ENCODE measurements at regions not wholly inside any gene's neighbourhood (a gene's known extent, or its start where the extent isn't known, plus 50 kb on each side); places are given as distances from the start of the nearest gene placed in this dataset.

DNA sequence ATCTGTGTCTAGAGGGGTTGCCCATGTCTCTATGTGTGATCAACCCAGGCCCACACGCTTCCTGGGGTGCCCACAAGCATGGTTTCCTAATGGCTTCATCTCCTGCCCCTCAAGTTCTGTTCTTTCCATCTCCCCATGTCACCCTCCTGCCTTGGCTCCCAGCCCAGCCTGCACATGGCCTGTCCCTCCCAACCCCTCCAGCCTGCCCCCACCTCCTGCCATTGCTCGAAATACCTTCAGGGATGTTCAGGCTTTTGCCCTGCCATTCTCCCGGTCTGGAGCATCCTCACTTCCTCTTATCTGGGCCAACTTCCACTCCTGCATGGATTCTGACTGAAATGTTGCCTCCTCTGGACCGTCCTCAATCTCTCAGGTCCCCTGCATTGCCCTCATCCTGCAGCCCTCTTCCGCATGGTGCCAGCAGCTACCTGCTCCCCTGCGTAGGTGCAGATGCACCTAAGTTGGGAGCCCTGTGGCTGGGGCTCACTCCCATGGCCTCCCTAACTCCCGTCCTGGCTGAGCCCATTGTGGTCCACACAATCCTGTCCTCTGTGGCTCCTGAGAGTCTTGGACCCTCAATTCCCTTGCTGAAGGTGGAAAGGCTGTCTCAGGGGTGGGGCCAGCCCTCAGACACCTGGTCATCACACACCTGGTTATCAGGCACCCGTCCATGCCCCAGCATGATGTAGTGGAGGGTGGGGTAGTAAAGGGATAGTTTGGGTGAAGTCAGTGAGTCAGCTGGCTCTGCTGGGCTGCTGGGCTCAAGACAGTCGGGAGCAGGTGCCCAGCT lies 152.1 kb downstream of the URI1 start:
- no peak overlapping the region for H3K9ac ChIP-seq (ENCODE audit: low read depth, low read length)
- no peak overlapping the region for H3K27ac ChIP-seq (ENCODE audit: low read length)
- H3K4me3 ChIP-seq (ENCODE audit: low read length): no peak overlapping the region
- no peaks in the 10 kb centered on the region for H3K27me3 ChIP-seq (ENCODE audit: insufficient read depth, low read length)
- H3K36me3 ChIP-seq (ENCODE audit: insufficient read depth, low read depth, low read length): no peaks in the 10 kb centered on the region
- H3K4me1 ChIP-seq (ENCODE audit: insufficient read depth, low read length): no peaks in the 10 kb centered on the region
- no peaks in the 10 kb centered on the region for H3K9me3 ChIP-seq (ENCODE audit: insufficient read depth, low read depth, low read length)

DNA sequence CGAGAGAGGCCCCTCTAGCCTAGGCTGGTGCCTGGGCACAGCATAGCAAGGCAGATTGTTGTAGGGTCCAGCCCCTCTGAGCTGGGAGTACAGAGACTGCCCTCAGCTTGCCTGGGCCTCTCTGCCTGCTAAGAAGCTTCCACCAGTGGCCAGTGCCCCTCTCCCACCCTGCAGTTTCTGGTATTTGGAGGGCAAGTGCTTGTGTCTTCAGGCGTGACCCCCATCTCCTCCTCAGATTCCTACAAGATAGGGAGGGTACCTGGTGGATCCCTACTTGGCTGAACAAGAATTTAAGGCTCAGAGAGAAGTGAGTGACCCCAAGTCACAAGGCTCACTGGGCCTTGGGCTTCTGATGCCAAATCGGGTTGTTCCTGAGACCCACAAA lies 152.7 kb downstream of the URI1 start:
- no peaks in the 10 kb centered on the region for H3K4me1 ChIP-seq (ENCODE audit: insufficient read depth, low read length)
- H3K9ac ChIP-seq (ENCODE audit: low read depth, low read length): no peak overlapping the region
- H3K4me3 ChIP-seq (ENCODE audit: low read length): no peak overlapping the region
- no peaks in the 10 kb centered on the region for H3K9me3 ChIP-seq (ENCODE audit: insufficient read depth, low read depth, low read length)
- H3K27ac ChIP-seq (ENCODE audit: low read length): no peak overlapping the region
- no peaks in the 10 kb centered on the region for H3K27me3 ChIP-seq (ENCODE audit: insufficient read depth, low read length)
- no peaks in the 10 kb centered on the region for H3K36me3 ChIP-seq (ENCODE audit: insufficient read depth, low read depth, low read length)

DNA sequence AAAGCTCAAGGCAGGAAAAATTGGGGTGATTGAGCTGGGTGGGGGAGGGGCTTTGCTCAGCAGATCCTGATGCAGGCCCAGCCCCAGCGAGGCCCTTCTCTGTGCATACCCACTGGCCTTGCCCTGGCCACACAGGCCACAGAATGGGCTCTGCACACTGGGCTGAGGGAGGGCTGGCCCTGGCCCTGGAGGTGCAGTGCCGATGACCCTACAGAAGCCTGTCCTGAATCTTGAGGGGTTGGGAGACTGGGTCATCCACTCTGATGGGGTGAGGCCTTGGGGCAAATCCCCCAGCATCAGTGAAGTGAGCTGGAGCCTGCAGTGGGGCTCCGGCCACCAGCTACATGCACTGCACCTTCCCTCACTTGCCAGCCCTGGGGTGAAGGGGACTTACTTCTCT lies 153.1 kb downstream of the URI1 start:
- Histone ChIP-seq H3K9ac (ENCODE audit: low read depth, low read length) (no peak overlapping the region), H3K27me3 (ENCODE audit: insufficient read depth, low read length) (no peaks in the 10 kb centered on the region), H3K36me3 (ENCODE audit: insufficient read depth, low read depth, low read length) (no peaks in the 10 kb centered on the region), H3K4me3 (ENCODE audit: low read length) (no peak overlapping the region), H3K9me3 (ENCODE audit: insufficient read depth, low read depth, low read length) (no peaks in the 10 kb centered on the region), H3K4me1 (ENCODE audit: insufficient read depth, low read length) (no peaks in the 10 kb centered on the region), H3K27ac (ENCODE audit: low read length) (no peak overlapping the region)

DNA sequence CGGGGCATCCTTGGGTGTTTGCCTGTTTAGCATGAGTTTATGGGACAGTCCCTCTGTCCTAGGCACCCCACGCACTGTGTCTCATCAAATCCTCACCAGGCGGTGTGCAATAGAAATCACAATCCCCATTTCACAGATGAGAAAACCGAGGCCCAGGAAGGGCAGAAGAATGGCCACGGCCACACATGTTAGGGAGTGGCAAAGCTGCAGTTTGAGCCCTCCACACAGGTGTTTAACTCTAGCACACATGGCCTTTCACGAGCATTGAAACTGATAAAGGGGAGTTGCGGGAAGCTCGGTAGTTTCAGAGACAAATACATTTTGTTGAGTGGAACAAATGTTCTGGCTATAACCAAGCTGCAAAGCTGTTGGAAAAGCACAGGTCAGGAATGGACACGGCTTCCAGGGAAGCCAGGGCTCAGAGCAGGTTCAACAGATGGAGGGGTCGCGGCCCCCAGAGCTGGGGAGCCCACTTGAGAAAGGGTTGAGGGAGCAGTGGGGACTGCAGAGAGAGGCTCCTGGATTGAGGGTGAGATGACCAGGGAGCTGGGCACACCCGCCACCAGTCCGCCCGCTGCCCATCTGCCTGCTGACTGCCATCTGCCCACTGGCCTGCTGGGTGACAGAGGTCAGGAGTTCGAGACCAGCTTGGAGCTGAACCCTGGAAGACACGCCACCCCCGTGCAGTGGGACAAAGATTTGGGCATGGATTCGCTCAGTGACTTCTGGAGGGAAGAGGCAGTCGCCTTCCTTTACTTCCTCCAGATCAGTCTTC lies 154.7 kb downstream of the URI1 start:
- H3K27me3 ChIP-seq (ENCODE audit: insufficient read depth, low read length): no peaks in the 10 kb centered on the region
- H3K9me3 ChIP-seq (ENCODE audit: insufficient read depth, low read depth, low read length): no peaks in the 10 kb centered on the region
- no peaks in the 10 kb centered on the region for H3K36me3 ChIP-seq (ENCODE audit: insufficient read depth, low read depth, low read length)
- H3K4me3 ChIP-seq (ENCODE audit: low read length): no peak overlapping the region
- no peak overlapping the region for H3K9ac ChIP-seq (ENCODE audit: low read depth, low read length)
- H3K27ac ChIP-seq (ENCODE audit: low read length): no peak overlapping the region
- no peaks in the 10 kb centered on the region for H3K4me1 ChIP-seq (ENCODE audit: insufficient read depth, low read length)

DNA sequence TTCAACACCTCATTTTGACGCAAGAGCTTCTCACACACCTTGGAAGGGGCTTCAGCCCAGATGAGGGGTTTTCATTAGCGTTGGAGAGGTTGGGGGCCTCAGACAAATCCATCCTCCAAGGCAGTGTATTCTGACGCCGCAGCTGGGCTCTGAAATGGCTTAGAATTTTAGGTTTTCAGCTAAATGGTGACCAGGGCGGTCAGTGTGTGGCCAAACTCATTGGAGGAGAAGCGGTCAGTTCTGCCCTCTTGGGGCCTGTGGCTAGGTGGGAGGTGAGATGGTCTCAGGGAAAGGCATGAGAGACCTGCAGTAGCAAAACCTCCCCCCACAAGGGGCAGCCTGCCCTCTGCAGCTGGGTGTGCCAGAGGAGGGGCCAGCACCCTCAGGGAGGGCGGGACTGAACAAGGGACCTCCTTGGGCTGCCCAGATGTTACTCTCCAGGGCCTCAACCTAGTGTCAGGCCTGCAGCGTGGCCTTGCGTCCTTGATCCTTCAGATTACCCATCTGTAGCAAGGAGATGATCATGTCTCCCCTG lies 155.8 kb downstream of the URI1 start:
- no peak overlapping the region for H3K4me3 ChIP-seq (ENCODE audit: low read length)
- no peaks in the 10 kb centered on the region for H3K27me3 ChIP-seq (ENCODE audit: insufficient read depth, low read length)

DNA sequence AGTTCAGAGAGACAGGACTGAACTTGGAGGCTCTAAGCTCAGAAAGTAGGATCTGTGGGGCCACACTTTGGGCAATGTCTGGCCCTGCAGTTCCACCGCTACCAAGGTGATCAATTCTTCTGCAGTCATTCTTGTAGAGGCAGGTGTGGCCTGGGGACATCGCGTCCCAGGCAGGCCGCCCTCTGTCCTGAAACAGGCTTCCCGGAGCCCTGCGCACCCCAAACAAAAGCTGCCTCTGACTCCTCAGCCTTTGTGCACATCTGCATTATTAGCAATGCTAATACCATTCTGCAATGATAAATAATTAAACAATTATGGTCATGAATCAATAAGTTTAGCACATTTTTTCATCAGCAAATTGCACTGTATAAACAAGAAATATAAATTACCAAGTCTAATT lies 160.2 kb downstream of the URI1 start:
- no peak overlapping the region for H3K27ac ChIP-seq (ENCODE audit: low read length)
- H3K4me1 ChIP-seq (ENCODE audit: insufficient read depth, low read length): no peaks in the 10 kb centered on the region
- no peaks in the 10 kb centered on the region for H3K27me3 ChIP-seq (ENCODE audit: insufficient read depth, low read length)
- no peak overlapping the region for H3K9ac ChIP-seq (ENCODE audit: low read depth, low read length)
- no peaks in the 10 kb centered on the region for H3K9me3 ChIP-seq (ENCODE audit: insufficient read depth, low read depth, low read length)
- no peaks in the 10 kb centered on the region for H3K36me3 ChIP-seq (ENCODE audit: insufficient read depth, low read depth, low read length)
- no peak overlapping the region for H3K4me3 ChIP-seq (ENCODE audit: low read length)

More for the DNA sequence above, 155.8 kb downstream of the URI1 start:
- Histone ChIP-seq H3K4me1 (ENCODE audit: insufficient read depth, low read length) (no peaks in the 10 kb centered on the region), H3K27ac (ENCODE audit: low read length) (no peak overlapping the region), H3K9ac (ENCODE audit: low read depth, low read length) (no peak overlapping the region), H3K9me3 (ENCODE audit: insufficient read depth, low read depth, low read length) (no peaks in the 10 kb centered on the region), H3K36me3 (ENCODE audit: insufficient read depth, low read depth, low read length) (no peaks in the 10 kb centered on the region)

DNA sequence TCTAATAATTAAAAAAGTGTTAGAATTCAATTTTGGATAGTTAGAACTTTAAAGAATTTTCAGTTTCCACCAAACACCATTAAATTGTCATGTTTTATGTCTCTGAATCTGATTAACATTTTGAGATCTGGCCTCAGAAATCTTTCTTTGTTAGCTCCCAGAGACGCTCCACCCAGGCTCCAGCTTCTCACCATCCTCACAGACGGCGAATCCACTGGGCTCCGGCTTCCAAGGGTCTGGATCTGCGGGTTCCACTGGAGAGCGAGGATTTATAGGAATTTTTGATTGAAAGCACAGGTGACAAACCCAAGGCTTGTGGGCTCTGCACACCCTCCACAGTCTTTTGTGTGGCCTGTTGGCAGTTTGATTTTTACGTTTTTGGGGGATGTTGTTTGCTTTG lies 160.6 kb downstream of the URI1 start:
- H3K27me3 ChIP-seq (ENCODE audit: insufficient read depth, low read length): no peaks in the 10 kb centered on the region
- H3K9me3 ChIP-seq (ENCODE audit: insufficient read depth, low read depth, low read length): no peaks in the 10 kb centered on the region
- H3K4me1 ChIP-seq (ENCODE audit: insufficient read depth, low read length): no peaks in the 10 kb centered on the region
- H3K4me3 ChIP-seq (ENCODE audit: low read length): no peak overlapping the region
- H3K27ac ChIP-seq (ENCODE audit: low read length): no peak overlapping the region
- no peak overlapping the region for H3K9ac ChIP-seq (ENCODE audit: low read depth, low read length)
- no peaks in the 10 kb centered on the region for H3K36me3 ChIP-seq (ENCODE audit: insufficient read depth, low read depth, low read length)

DNA sequence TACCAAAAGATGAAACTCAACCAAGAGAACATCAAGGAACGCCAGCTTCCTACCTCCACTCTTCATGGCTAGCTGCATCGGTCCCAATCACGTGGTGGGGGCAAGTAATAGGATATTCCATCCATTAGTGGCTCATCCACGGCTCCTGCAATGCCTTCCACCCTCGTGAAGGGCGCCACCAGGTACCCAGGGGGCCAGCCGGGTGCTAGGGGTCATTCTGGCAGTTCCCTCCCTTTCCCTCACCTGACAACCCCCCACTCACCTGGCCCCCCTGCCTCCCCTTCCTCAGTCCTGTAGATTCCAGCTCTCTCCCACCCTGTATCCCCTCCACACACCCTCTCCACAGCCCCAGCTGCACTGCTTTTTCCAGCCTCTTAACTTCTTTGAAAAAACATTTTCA lies 161.9 kb downstream of the URI1 start:
- Histone ChIP-seq H3K36me3 (ENCODE audit: insufficient read depth, low read depth, low read length) (no peaks in the 10 kb centered on the region), H3K9ac (ENCODE audit: low read depth, low read length) (no peak overlapping the region), H3K9me3 (ENCODE audit: insufficient read depth, low read depth, low read length) (no peaks in the 10 kb centered on the region), H3K4me1 (ENCODE audit: insufficient read depth, low read length) (no peaks in the 10 kb centered on the region), H3K4me3 (ENCODE audit: low read length) (no peak overlapping the region), H3K27me3 (ENCODE audit: insufficient read depth, low read length) (no peaks in the 10 kb centered on the region), H3K27ac (ENCODE audit: low read length) (no peak overlapping the region)

DNA sequence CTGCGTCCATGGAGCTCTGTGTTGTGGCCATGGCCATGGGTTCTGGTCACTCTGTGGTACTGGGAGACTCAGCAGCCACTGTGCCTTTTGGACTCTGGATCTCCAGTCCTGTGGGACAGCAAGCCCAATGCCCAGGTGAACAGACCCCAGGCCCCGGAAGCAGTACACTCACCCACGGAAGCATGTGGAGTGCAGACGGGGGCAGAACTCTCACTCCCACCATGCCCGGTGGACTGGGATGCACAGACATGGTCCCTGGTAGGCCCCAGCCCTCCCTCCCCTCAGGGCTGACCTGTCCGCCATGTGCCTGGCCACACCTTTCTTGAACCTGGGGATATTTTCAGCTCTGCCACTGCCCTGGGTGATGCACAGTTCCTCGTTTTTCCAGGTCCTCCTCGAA lies 163.3 kb downstream of the URI1 start:
- Histone ChIP-seq H3K9ac (ENCODE audit: low read depth, low read length) (no peak overlapping the region), H3K27me3 (ENCODE audit: insufficient read depth, low read length) (no peaks in the 10 kb centered on the region), H3K4me1 (ENCODE audit: insufficient read depth, low read length) (no peaks in the 10 kb centered on the region), H3K36me3 (ENCODE audit: insufficient read depth, low read depth, low read length) (no peaks in the 10 kb centered on the region), H3K9me3 (ENCODE audit: insufficient read depth, low read depth, low read length) (no peaks in the 10 kb centered on the region), H3K4me3 (ENCODE audit: low read length) (no peak overlapping the region), H3K27ac (ENCODE audit: low read length) (no peak overlapping the region)

DNA sequence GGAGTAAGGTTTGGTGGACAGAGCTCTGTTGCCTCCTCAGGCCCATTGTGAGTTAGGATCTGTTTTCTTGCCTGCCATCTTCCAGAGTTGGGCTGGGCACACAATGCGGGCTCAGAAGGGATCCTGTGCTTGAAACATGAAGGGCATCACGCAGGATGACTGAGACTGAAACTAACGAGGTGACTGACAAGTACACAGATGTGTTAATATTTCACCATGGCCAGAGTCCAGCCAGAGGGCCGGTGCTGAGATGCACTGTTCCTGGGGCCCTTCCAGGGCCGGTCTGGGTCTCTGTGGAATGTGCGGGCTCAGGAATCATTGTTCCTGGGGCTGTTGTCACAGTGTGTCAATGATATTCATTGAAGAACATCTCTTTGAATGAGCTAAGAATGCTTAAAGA lies 163.7 kb downstream of the URI1 start:
- Histone ChIP-seq H3K27me3 (ENCODE audit: insufficient read depth, low read length) (no peaks in the 10 kb centered on the region), H3K27ac (ENCODE audit: low read length) (no peak overlapping the region)

DNA sequence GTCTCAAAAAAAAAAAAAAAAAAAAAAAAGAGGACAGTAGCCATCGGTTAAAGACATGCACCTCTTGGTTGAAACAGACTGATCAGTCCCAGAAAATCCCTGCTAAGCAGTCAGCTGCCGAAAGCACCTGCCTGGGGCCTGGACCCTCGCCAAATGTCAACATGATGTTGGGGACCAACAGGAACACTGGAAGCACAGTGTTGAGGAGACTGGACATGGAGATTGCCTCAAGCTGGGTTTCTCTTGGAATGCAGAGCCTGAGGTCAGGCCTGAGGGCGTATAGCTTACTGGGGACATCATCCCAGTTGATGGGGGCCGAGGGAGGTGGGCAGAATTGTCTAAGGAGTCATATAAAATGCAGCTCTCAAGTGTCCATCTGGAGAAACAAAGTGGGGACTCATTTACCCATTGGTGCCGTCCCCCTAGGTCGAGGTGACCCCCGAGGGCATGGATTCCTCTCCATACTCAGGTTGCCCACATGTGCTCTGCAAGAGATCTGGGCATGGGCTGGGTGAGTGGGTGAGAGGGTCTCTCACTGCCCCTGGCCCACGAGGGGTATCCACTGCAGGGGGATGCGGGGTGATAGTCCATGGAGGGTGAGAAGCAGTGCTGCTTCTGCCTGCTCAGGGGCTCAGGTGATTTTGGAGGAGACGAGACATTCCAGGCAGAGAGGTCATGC lies 164.5 kb downstream of the URI1 start:
- Histone ChIP-seq H3K9ac (ENCODE audit: low read depth, low read length) (no peak overlapping the region), H3K36me3 (ENCODE audit: insufficient read depth, low read depth, low read length) (no peaks in the 10 kb centered on the region), H3K4me3 (ENCODE audit: low read length) (no peak overlapping the region), H3K9me3 (ENCODE audit: insufficient read depth, low read depth, low read length) (no peaks in the 10 kb centered on the region), H3K27me3 (ENCODE audit: insufficient read depth, low read length) (no peaks in the 10 kb centered on the region), H3K4me1 (ENCODE audit: insufficient read depth, low read length) (no peaks in the 10 kb centered on the region), H3K27ac (ENCODE audit: low read length) (no peak overlapping the region)

More for the DNA sequence above, 163.7 kb downstream of the URI1 start:
- no peaks in the 10 kb centered on the region for H3K9me3 ChIP-seq (ENCODE audit: insufficient read depth, low read depth, low read length)
- no peaks in the 10 kb centered on the region for H3K4me1 ChIP-seq (ENCODE audit: insufficient read depth, low read length)
- H3K4me3 ChIP-seq (ENCODE audit: low read length): no peak overlapping the region
- no peaks in the 10 kb centered on the region for H3K36me3 ChIP-seq (ENCODE audit: insufficient read depth, low read depth, low read length)
- H3K9ac ChIP-seq (ENCODE audit: low read depth, low read length): no peak overlapping the region
